ENCODE measurements at regions not wholly inside any gene's neighbourhood (a gene's known extent, or its start where the extent isn't known, plus 50 kb on each side); places are given as distances from the start of the nearest gene placed in this dataset.

GRCh38 chr14:85358136-85358785 is 171.7 kb upstream of the FLRT2 start:
- Mint-ChIP-seq H3K9me3 (peaks cover 23% of the 10 kb centered on the region), H3K4me3 (no peak overlapping the region), H3K27me3 (no peaks in the 10 kb centered on the region), H3K4me1 (ENCODE audit: low read depth) (no peaks in the 10 kb centered on the region), H3K36me3 (ENCODE audit: low read depth) (peaks cover 4% of the 10 kb centered on the region), H3K27ac (no peak overlapping the region)

- H3K27me3 Mint-ChIP-seq: no peaks in the 10 kb centered on the region
- H3K9me3 Mint-ChIP-seq: peaks cover 11% of the 10 kb centered on the region
- no peaks in the 10 kb centered on the region for H3K4me1 Mint-ChIP-seq (ENCODE audit: low read depth)
- H3K4me3 Mint-ChIP-seq: no peak overlapping the region
- H3K36me3 Mint-ChIP-seq (ENCODE audit: low read depth): no peaks in the 10 kb centered on the region
- H3K27ac Mint-ChIP-seq: no peak overlapping the region
Measured at GRCh38 chr14:85359505-85359904, 170.4 kb upstream of the FLRT2 start.

- H3K27ac Mint-ChIP-seq: no peak overlapping the region
- H3K36me3 Mint-ChIP-seq (ENCODE audit: low read depth): no peaks in the 10 kb centered on the region
- no peak overlapping the region for H3K4me3 Mint-ChIP-seq
- peaks cover 13% of the 10 kb centered on the region for H3K9me3 Mint-ChIP-seq
- no peaks in the 10 kb centered on the region for H3K27me3 Mint-ChIP-seq
- H3K4me1 Mint-ChIP-seq (ENCODE audit: low read depth): no peaks in the 10 kb centered on the region
Measured at GRCh38 chr14:85363358-85363757, 166.6 kb upstream of the FLRT2 start.

DNA sequence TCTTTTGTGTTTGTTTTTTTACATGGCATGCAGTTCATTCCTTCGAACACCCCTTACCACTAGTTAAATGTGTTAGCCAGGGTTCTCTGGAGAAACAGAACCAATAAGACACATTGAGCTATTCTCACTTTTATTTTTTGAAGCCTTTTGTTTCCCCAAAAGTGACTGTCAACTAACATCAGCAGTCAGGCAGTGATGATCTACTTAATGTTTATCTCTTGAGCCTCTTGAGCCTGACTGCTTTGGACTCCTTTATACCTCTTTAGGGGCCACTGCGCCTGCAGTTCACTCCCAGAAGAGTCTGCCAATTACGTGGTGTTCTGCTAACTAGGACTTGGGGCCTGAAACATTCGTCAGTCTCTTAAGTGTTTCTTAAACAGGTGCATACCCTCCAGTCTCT is 163.7 kb upstream of the FLRT2 start:
- no peak overlapping the region for H3K27ac Mint-ChIP-seq
- H3K27me3 Mint-ChIP-seq: no peaks in the 10 kb centered on the region
- no peak overlapping the region for H3K4me3 Mint-ChIP-seq
- no peaks in the 10 kb centered on the region for H3K4me1 Mint-ChIP-seq (ENCODE audit: low read depth)
- no peaks in the 10 kb centered on the region for H3K36me3 Mint-ChIP-seq (ENCODE audit: low read depth)
- H3K9me3 Mint-ChIP-seq: peaks cover 20% of the 10 kb centered on the region

- Mint-ChIP-seq H3K4me1 (ENCODE audit: low read depth) (no peaks in the 10 kb centered on the region), H3K27me3 (no peaks in the 10 kb centered on the region), H3K27ac (no peak overlapping the region), H3K9me3 (no peaks in the 10 kb centered on the region), H3K36me3 (ENCODE audit: low read depth) (no peaks in the 10 kb centered on the region), H3K4me3 (no peak overlapping the region)
Measured at GRCh38 chr14:85380881-85381280, 149.1 kb upstream of the FLRT2 start.

- Mint-ChIP-seq H3K4me1 (ENCODE audit: low read depth) (no peaks in the 10 kb centered on the region), H3K27me3 (no peaks in the 10 kb centered on the region)
Measured at GRCh38 chr14:85382341-85382740, 147.6 kb upstream of the FLRT2 start.

DNA sequence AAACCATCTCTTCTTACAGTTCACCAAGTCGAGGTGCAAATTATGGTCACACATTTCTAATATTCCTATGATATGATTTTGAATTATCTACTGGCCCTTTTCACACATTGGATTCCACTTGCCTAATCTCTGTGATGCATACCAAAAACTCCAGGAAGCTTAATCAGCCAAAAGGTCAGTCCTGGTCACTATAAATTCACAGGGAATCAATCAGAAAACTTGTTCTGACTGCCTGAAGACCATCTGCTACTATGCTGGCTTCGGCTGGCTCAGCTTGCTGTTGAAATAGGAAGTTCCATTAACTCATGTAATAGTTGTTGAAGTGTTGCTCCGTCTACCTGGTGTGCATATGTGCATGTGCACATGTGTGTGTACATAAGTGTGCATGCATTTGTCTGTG is 142.8 kb upstream of the FLRT2 start:
- no peaks in the 10 kb centered on the region for H3K27me3 Mint-ChIP-seq
- no peaks in the 10 kb centered on the region for H3K36me3 Mint-ChIP-seq (ENCODE audit: low read depth)
- no peaks in the 10 kb centered on the region for H3K4me1 Mint-ChIP-seq (ENCODE audit: low read depth)
- H3K9me3 Mint-ChIP-seq: no peaks in the 10 kb centered on the region
- H3K4me3 Mint-ChIP-seq: no peak overlapping the region
- H3K27ac Mint-ChIP-seq: no peak overlapping the region

More at GRCh38 chr14:85382341-85382740, 147.6 kb upstream of the FLRT2 start:
- no peak overlapping the region for H3K27ac Mint-ChIP-seq
- no peaks in the 10 kb centered on the region for H3K36me3 Mint-ChIP-seq (ENCODE audit: low read depth)
- H3K4me3 Mint-ChIP-seq: no peak overlapping the region
- no peaks in the 10 kb centered on the region for H3K9me3 Mint-ChIP-seq

GRCh38 chr14:85390236-85390635 is 139.7 kb upstream of the FLRT2 start:
- no peak overlapping the region for H3K4me3 Mint-ChIP-seq
- H3K9me3 Mint-ChIP-seq: no peaks in the 10 kb centered on the region
- H3K27me3 Mint-ChIP-seq: no peaks in the 10 kb centered on the region
- no peaks in the 10 kb centered on the region for H3K4me1 Mint-ChIP-seq (ENCODE audit: low read depth)
- no peak overlapping the region for H3K27ac Mint-ChIP-seq
- H3K36me3 Mint-ChIP-seq (ENCODE audit: low read depth): no peaks in the 10 kb centered on the region

GRCh38 chr14:85391455-85391854 is 138.5 kb upstream of the FLRT2 start:
- H3K9me3 Mint-ChIP-seq: no peaks in the 10 kb centered on the region
- no peaks in the 10 kb centered on the region for H3K4me1 Mint-ChIP-seq (ENCODE audit: low read depth)
- no peak overlapping the region for H3K4me3 Mint-ChIP-seq
- H3K27me3 Mint-ChIP-seq: no peaks in the 10 kb centered on the region
- no peak overlapping the region for H3K27ac Mint-ChIP-seq
- no peaks in the 10 kb centered on the region for H3K36me3 Mint-ChIP-seq (ENCODE audit: low read depth)

GRCh38 chr14:85391892-85392291 is 138.1 kb upstream of the FLRT2 start:
- Mint-ChIP-seq H3K9me3 (no peaks in the 10 kb centered on the region), H3K4me3 (no peak overlapping the region), H3K36me3 (ENCODE audit: low read depth) (no peaks in the 10 kb centered on the region), H3K27me3 (no peaks in the 10 kb centered on the region), H3K4me1 (ENCODE audit: low read depth) (no peaks in the 10 kb centered on the region), H3K27ac (no peak overlapping the region)

- no peaks in the 10 kb centered on the region for H3K4me1 Mint-ChIP-seq (ENCODE audit: low read depth)
- no peaks in the 10 kb centered on the region for H3K36me3 Mint-ChIP-seq (ENCODE audit: low read depth)
- no peak overlapping the region for H3K4me3 Mint-ChIP-seq
- H3K27me3 Mint-ChIP-seq: no peaks in the 10 kb centered on the region
- H3K27ac Mint-ChIP-seq: no peak overlapping the region
- no peaks in the 10 kb centered on the region for H3K9me3 Mint-ChIP-seq
Measured at GRCh38 chr14:85399186-85399585, 130.8 kb upstream of the FLRT2 start.

DNA sequence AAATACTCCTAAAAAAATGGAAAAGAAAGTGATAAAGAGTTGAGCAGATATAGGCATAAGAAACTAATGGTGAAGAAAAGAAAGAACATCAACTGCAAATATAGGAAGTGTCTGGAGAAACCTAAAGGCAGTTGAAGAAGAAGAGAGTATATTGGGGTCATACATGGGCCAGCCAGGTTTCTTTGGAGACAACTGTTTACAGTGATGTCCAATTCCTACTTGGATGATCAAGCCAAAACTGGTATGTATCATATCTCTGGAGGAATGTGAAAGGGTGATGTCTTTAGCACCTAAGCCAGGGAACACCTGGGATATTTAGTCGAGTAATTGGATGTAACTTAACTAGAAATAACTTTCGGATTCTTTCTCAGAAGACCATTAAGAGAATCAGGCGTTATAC is 129.3 kb upstream of the FLRT2 start:
- Mint-ChIP-seq H3K27me3 (no peaks in the 10 kb centered on the region), H3K9me3 (peaks cover 4% of the 10 kb centered on the region), H3K27ac (no peak overlapping the region), H3K4me3 (no peak overlapping the region), H3K36me3 (ENCODE audit: low read depth) (no peaks in the 10 kb centered on the region), H3K4me1 (ENCODE audit: low read depth) (no peaks in the 10 kb centered on the region)

DNA sequence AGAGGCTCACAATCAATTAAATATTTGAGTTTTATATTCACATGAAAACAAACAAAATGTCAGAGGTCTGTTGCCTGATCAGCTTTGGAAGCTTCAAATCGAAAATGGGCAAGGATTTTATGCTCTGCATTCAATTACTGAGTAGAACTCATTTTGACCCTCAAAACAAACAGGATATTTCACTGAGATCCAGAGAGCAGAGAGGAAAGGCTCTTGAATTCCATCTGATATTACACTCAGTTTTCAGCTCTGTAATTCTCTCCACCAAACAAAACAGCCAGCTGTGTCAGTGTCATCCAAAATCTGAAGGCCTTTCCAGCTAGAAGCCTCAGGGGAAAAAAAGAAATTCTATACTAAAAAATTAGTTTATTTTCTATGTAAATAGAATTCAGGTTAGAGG is 128.6 kb upstream of the FLRT2 start:
- Mint-ChIP-seq H3K36me3 (ENCODE audit: low read depth) (no peaks in the 10 kb centered on the region), H3K4me3 (no peak overlapping the region), H3K9me3 (peaks cover 4% of the 10 kb centered on the region), H3K4me1 (ENCODE audit: low read depth) (no peaks in the 10 kb centered on the region), H3K27ac (no peak overlapping the region), H3K27me3 (no peaks in the 10 kb centered on the region)

DNA sequence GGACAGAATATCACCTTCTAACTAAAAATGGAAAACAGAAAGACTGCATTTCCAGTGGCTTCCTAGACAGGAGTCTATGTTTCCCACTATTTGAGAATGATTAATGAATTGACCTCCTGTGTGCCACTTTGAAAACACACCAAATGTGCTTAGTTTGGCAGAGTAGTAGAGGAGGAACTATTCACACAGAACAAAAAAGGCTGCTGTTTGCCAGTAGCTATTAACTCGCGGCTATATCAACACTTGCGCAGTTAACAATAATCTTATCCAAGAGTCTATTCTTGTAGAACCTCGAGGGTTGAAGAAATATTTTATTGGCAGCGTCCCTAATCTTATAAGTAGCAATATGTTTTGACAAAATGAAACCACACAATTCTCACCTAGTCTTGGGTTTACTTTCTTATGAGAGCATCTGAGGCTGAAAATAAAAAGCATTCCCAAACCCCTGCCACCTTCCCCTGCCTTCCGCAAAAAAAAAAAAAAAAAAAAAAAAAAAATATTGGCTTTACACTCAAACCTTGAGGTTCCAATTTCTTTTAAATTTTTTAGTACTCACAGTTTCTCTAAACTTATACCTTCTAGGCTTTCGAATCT is 127.3 kb upstream of the FLRT2 start:
- Mint-ChIP-seq H3K4me3 (no peak overlapping the region), H3K9me3 (peaks cover 8% of the 10 kb centered on the region), H3K36me3 (ENCODE audit: low read depth) (no peaks in the 10 kb centered on the region), H3K27me3 (no peaks in the 10 kb centered on the region), H3K4me1 (ENCODE audit: low read depth) (no peaks in the 10 kb centered on the region), H3K27ac (no peak overlapping the region)

GRCh38 chr14:85409481-85410210 is 120.3 kb upstream of the FLRT2 start:
- Mint-ChIP-seq H3K27ac (no peak overlapping the region), H3K27me3 (no peaks in the 10 kb centered on the region), H3K4me1 (ENCODE audit: low read depth) (no peaks in the 10 kb centered on the region), H3K36me3 (ENCODE audit: low read depth) (no peaks in the 10 kb centered on the region), H3K4me3 (no peak overlapping the region), H3K9me3 (peaks cover 8% of the 10 kb centered on the region)

All from stimulated activated naive CD8-positive, alpha-beta T cell treated with anti-CD3 and anti-CD28 coated beads, Interleukin-15, Interleukin-2, amounts not matched to agents 100 ng/mL and 50 ng/mL, for 24 hours (primary cell).